Stimulated activated CD4-positive, alpha-beta T cell treated with anti-CD3 and anti-CD28 coated beads, Interleukin-15, amount 100 ng/mL, for 24 hours (primary cell): ENCODE measurements at regions not wholly inside any gene's neighbourhood (a gene's known extent, or its start where the extent isn't known, plus 50 kb on each side); places are given as distances from the start of the nearest gene placed in this dataset.

Source experiments
- DNase-seq: peaks from one replicate; pipeline ENCODE4 v3.0.0-alpha.2; 2020

DNA sequence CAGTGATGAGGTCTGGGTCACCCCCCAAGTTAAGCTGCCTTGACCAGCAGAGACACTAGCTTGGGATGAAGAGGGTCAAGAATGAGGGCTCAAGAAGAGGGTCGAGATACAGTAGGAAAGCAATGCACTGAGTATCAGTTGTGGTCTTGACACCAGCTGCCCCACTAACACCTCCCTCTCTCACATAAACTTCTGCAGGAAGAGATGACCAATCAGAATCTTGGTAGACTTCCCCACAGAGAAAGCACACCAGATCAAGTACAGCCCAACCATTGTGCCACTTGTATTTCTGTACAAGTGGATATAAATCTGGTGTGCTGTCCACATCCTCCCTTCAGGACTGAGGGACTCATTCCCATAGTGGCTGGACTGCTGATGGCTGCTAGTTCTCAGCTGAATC lies 101.2 kb upstream of the ELL2 start:
- no peak for DNase-seq

- no peak for DNase-seq
Observed at GRCh38 chr5:96058084-96058483, 96.4 kb upstream of the ELL2 start.

DNA sequence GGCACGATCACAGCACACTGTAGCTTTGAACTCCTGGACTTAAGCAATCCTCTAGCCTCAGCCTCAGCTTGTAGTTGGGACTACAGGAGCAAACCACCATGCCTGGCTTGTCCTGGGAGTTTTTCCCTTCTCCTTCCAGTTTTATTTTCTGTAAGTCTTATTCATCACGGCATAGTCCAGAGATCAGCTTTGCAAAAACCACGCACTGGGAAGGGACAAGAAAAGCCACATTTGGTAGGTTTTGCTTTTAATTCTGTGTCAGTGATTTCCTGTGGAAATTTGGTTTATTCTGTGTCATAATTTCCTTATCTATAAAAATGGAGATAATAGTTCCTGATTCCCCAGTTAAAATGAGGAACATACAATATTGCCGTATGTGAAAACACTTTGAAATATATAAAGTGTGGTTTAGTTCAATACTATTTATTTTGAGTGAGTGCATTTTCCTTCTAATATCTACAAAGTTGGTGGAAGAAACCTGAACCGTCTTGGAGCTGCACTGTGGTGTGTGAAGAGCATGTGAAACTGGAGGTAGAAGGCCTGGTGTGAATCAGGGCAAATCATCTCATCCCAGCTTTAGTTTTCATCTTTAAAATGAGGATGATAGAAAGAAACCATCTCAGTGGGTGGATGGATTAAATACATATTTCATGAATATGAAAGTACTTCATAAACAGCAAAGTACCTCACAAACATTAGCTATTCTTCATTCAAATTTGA lies 92.8 kb upstream of the ELL2 start:
- no peak for DNase-seq

DNA sequence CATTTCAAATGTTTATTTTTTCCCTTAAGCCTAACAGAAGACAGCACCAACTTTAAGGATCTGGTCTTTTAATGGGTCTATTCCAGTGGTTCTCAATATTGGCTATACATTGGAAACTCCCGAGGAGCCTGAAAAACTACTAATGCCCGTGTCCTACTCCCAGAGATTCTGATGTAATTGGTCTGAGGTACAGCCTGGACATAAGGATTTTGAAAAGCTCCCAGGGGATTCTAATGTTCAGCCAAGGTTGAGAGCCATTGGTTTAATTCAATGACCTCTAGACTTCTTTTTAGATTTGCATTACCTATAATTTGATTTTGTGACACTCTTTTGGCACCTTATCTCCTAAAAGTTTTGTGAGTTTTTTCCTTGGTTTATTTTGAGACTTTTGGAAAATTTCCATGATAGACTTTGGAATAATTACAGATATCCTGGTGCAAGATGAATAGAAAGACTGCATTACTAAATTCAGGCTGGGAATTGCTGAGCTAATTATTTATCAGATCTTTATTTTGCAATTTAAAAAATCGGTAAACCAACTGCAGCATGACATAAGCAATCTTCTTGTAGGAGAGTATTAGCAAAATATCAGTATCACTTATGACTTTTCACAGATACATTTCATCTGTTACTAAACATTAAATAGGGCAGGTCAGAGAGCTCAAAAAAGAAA lies 91.5 kb upstream of the ELL2 start:
- no peak for DNase-seq

DNA sequence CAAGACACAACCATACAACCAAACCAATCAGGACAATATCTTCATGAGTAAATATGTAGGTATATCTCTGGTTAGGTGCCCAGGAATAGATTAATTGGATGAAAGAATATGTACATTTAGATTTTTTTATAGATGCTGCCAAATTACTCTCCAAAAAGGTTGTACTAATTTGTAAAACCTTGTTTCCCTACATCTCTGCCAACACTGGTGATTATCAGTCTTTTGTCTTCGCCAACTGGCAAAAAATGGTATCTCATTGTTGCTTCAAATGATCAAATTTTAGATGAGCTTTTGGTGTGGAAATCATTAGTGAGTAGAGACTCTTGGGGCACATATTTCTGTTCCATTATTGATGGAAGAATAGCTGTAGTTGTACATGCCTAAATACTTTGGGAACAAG lies 90.7 kb upstream of the ELL2 start:
- DNase-seq: no peak

- no peak for DNase-seq
Observed at GRCh38 chr5:96051401-96051830, 89.8 kb upstream of the ELL2 start.

DNA sequence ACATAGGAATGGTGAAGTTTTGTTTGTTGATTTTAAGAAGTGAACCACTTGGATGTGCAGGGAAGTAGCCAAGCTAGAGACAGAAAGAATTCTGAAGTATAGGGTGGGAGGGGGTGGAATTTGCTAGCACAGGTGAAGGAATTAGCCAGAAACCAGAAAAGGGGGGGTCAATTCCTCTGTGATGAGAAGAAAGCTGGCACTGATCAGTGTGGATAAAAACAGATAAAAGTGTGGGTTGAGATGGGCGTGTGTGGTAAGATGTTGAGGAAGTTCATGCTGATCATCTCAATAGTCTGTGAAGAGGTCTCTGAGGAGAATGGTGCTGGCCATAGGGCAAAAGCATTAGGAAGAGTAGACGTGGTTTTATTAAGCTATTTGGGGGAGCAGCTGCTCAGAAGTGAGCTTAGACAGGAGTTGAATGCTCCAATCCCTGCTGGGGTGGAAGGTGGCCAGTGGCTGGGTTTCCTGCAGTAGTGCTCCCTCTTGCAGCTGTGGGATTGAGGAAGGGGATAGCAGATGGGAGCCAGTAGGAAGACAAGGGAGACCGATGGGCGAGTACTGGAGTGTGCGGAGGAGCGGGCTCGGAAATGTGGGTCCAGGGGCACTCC lies 88.7 kb upstream of the ELL2 start:
- no peak for DNase-seq

- DNase-seq: no peak
Observed at GRCh38 chr5:96049398-96050272, 88.0 kb upstream of the ELL2 start.

GRCh38 chr5:96048763-96049162 lies 87.1 kb upstream of the ELL2 start:
- no peak for DNase-seq

DNA sequence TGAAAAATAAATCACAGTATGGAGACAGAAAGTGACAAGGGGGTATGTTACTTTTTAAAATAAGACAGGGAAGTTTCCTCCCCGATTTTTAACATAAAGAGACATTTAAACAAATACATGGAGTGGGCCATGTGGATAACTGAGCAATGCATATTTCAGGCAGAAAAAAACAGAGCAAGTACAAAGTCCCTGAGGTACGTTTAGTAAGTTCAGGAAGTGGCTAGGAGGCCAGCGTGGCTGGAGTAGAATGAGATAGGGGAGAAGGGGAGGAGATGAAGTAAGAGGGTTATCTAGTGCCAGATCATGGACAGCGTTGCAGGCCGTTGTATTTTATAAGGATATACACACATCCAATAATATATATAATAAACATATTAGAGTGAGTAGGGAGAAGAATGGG lies 84.2 kb upstream of the ELL2 start:
- no peak for DNase-seq

DNA sequence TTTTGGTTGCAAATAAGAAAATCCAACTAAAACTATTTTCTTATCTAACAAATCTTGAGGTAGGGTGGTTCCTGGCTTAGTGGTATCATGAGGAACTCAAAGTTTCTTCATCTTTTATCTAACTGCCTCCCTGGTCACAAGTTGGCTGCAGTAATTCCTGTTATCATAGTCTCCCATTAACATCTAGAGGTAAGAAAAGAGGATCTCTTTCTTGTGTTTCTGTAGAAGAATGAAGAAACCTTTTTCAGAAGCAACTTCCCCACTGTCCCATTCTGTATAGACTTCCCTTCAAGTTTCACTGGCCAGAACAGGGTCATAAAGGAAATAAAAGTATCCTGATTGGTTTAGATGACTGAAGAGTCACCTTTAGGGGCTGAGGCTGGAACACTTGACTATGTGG lies 81.8 kb upstream of the ELL2 start:
- DNase-seq: no peak

DNA sequence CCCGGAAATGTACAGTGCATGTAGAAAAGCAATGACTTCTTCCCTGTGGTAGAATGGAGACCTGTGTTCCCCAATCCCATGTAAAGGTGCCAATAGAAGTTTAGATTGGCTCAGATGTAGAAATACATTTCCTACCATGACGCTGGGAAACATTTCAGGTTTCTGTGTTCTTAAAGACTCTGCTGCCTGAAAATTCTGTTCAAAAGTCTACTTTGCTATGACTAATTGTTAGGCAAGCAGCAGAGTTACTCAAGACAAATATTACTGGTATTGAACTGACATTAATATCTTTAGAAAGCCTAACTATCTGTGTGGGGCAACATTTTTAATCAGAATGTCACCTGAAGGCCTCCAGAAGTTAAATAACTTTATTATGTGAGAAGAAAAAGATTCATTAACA lies 75.5 kb upstream of the ELL2 start:
- no peak for DNase-seq

DNA sequence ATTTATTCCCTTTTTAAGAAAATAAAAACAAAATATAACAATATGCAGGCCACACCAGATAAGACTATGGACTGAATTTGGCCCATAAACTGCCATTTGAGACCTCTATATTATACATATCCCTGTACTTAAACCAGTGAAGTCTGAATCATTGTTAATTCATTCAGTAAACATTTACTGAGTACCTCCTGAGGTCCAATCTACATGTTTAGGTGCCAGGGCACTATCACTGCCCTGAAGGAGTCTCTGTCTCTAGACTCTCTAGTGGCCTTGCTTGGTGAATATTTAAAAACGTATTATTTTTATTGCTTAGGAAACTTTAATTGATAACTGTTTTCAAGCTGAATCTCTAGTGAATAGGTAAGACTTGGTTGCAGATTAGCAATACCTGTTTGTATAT lies 74.7 kb upstream of the ELL2 start:
- DNase-seq: no peak

- DNase-seq: no peak
Observed at GRCh38 chr5:96035796-96036195, 74.1 kb upstream of the ELL2 start.

GRCh38 chr5:96033116-96033515 lies 71.5 kb upstream of the ELL2 start:
- no peak for DNase-seq

DNA sequence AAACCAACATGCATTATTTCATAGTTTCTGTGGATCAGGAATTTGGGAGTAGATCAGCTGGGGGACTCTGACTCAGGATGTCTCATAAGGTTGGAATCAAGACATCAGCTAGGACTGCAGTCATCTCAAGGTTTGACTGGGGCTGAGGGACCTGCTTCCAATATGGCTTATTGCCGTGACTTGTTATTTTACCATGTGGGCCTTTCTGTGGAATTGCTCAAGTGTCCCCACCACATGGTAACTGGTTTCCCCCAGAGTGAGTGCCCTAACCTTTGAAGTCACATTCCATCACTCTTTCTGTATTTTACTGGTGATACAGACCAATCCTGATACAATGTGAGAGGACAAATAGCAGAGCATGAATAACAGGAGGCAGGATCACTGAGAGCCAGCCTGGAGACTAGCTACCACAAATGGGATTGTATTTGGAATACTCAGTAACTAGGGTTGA lies 70.2 kb upstream of the ELL2 start:
- DNase-seq: no peak

DNA sequence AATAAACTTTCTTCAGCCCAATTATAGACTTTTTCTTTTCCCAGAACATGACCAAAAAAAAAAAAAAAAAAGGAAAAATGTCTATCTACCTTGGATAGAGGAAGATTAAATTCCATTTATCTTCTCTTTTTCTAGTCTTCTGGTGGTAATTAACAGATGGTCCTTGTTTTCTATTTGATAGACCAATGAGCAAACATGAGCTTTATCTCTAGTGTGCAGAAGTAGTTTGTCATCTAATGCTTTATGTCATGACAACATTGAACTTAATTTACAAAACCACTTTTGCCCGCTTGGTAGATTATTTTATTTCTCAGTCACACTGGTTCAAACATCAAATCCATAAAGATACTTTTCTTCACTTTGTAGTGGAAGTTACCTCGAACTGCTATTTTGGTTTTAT lies 69.5 kb upstream of the ELL2 start:
- no peak for DNase-seq

- no peak for DNase-seq
Observed at GRCh38 chr5:96026406-96027041, 64.9 kb upstream of the ELL2 start.

DNA sequence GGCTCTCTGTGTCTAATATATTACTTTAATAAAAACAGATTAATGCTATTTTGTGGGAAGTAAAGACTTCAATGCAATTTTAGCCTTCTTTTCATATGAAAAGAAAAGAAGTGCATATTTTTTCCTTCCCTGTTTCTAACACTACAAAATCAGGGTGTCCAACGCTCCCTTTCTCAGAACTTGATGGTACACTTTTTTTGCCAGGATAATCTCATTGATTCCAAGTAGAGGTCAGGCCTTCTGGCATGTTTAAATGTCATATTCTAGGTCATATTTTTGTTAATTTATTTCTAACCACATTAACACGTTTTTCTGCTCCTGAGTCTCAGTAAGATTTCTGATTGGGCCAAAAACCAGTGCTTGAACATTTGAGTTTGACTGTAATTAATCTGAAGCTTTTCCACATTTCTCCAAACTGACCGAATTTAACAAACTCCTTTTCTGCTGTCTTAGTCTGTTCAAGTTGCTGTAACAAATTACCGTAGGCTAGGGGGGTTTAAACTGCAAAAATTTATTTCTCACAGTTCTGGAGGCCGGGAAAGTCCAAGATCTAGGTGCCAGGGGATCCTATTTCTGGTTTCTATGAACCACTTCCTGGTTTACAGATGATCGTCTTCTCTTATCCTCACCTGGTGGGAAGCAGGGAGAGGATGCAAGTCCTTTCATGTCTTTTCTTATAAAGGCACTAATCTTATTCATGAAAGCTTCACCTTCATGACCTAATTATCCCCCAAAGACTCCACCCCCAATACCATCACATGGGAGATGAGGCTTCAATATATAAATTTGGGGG lies 63.2 kb upstream of the ELL2 start:
- DNase-seq: no peak

GRCh38 chr5:96023518-96023917 lies 61.9 kb upstream of the ELL2 start:
- no peak for DNase-seq

DNA sequence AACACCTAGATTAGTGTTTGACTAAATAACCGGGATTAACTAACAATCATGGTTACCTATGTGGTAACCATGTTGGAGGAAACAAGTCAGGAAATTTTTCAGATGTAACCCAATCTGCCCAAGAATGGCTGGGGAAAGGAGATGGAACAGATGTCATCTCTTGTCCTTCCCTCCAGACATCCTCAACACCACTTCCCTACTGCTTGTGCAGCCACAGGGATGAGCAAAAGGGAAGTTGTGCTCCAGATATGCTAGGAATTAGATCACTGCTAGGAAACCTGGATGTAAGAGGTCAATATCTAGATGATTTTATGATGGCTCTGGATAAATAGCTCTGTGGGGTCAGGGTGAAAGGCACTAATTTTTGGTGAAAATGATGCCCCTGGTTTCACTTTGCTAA lies 61.3 kb upstream of the ELL2 start:
- DNase-seq: no peak

DNA sequence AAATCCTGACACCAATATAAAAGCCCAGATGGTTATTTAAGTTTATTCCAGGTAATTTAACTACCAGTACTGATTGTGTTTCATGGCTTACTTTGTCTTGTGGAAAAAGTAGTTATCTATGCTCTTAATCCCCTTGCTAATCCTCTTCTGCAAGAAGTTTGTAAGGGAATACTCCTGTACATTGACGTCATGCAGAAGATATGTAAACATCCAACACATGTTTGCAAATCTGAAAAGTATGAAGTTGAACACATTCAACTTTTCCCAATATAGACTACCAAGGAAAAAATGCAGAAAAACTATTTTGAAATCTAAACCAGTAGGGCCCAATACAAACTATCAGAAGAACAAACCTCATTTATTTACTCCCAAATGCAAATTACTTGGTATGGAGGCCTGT lies 56.3 kb upstream of the ELL2 start:
- no peak for DNase-seq
